ENCODE measurements at regions not wholly inside any gene's neighbourhood (a gene's known extent, or its start where the extent isn't known, plus 50 kb on each side); places are given as distances from the start of the nearest gene placed in this dataset.

- peak; percentile 65 for DNase-seq (ENCODE audit: low spot score)
Measured at GRCh38 chr14:100439781-100440180, 116.6 kb downstream of the SLC25A47 start.

GRCh38 chr14:100440207-100440631 is 117.1 kb downstream of the SLC25A47 start:
- DNase-seq (ENCODE audit: low spot score), result peak; percentile 86

- DNase-seq (ENCODE audit: low spot score), result no peak
Measured at GRCh38 chr14:100440758-100441203, 117.6 kb downstream of the SLC25A47 start.

GRCh38 chr14:100441271-100441947 is 118.3 kb downstream of the SLC25A47 start:
- DNase-seq (ENCODE audit: low spot score), result no peak

DNA sequence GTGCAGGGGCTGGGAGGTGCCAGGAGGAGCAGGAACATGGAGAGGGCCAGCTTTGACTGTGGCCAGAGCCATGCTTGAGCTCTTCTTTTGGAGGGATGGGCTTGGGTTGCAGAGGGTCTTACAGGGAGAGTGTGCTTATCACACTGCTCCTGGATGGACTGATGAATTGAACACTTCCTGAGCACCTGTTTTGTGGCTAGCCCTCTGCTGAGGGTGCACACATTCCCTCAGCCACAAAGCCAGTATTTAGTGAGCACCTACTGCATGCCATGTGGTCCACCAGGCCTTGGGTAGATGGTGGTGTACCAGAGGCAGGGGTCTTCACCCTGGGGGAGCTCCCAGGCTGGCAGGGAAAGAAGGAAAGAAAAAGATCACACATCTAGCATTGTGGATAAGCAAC is 118.9 kb downstream of the SLC25A47 start:
- no peak for DNase-seq (ENCODE audit: low spot score)

DNA sequence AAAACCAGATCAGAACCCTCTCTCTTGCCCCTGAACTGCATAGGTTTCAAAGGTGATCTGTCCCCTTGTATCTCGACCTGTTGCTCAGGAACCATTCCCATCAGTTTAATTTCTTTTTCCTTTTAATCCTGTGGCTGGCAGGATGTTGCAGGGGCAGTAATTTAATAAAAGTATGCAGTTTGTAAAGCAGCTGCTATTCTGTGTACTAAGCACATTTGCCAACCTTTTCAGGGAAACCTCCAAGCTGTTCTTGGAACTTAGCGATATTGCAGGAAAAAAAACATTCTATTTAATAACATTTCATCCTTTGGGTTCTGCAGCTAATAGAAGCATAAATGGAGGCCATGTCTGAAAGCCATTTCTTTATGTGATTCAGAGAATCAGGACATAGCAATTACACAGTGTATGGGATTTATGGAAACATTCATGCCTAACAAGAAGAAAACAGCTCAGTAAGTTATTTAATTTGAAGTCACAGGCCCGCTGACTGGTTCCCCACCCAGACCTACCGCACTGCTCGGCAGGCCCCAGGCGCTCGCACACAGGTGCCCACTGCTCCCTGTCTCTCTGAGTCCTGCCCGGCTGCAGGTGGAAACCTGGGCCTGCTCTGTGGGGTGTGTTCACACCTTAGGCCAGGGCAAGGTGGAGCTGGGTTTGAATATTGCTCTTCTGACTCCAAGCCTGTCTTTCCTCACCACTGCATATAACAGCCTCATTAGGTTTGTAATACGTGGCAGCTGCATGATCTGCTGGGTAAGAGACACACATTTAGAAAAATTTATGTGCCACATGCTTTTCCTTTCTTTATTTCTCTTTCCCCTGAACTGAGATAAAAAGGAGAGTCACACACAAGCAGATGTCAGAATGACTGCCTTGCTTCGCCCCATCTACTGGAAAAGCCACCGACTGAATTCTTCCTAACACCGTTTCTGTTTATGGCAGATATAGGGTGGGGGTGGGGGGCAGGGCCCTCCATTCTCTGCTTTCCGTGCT is 119.7 kb downstream of the SLC25A47 start:
- no peak for DNase-seq (ENCODE audit: low spot score)

DNA sequence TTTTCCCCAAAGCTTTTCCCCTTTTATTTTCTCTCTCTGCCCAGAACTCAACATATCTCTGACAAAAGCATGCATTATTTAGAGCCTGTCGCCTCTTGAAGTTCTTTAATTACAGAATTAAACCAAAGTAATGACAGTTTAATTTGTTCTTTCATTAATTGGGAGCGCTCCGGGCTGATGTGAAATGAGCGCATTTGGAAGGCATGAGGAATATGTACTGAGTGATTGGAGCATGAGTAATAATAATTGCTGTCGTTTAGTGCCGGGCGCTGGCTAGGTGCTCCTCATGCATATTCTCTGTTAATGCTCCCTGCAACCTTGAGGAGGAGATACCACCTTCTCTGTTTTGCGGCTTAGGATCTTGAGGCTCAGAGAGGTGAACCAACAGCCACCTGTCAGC is 120.5 kb downstream of the SLC25A47 start:
- DNase-seq (ENCODE audit: low spot score), result peak; percentile 78

DNA sequence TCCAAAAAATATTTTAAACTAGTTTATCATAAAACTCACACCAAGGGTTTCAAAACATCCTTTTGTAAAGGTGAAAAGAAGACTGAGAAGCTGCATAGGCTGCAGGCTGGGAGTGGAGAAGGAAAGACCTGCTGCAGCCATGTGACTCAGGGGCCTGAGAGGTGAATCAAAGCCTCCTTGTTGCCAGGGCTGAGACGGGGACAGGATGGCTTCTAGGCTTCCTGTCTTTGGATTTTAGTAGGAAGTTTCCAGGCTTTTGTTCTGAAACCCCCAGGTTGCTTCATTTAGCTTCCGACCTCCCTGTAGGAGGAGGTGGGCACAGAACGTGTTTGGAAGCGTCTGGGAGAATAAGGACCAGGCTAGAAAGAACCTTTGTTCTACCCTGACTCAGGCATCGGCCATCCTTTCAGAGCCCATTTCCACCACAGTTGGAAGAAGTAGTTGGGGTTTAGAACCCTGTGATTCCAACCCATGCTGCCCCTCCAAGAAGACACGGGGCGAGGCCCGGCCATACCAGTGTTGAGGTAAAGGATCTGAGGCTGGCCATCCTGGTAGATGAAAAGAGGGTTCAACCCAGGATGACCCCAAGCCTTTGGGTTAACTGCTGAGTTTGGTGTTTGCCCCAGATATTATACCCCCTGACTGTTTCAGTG is 122.4 kb downstream of the SLC25A47 start:
- no peak for DNase-seq (ENCODE audit: low spot score)

DNA sequence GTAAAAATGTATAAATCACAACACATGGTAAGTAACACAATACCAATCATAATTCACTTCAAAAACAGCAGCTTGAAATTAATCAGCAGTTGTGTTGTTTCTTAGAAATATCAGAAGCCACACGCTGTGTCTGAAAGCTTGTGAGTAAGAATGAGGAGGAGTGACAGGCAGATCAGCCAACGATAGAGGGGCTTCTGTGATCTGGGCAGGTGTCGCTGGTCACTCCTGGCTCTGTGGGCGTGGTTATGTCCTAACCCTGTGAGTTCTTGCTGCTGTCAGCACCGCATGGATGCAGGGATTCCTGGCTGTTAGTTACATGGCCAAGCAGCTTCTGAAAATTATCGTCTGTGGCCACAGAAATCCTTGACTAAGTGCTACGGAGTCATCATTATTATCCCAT is 123.4 kb downstream of the SLC25A47 start:
- DNase-seq (ENCODE audit: low spot score), result no peak

GRCh38 chr14:100448376-100448775 is 125.2 kb downstream of the SLC25A47 start:
- no peak for DNase-seq (ENCODE audit: low spot score)

DNA sequence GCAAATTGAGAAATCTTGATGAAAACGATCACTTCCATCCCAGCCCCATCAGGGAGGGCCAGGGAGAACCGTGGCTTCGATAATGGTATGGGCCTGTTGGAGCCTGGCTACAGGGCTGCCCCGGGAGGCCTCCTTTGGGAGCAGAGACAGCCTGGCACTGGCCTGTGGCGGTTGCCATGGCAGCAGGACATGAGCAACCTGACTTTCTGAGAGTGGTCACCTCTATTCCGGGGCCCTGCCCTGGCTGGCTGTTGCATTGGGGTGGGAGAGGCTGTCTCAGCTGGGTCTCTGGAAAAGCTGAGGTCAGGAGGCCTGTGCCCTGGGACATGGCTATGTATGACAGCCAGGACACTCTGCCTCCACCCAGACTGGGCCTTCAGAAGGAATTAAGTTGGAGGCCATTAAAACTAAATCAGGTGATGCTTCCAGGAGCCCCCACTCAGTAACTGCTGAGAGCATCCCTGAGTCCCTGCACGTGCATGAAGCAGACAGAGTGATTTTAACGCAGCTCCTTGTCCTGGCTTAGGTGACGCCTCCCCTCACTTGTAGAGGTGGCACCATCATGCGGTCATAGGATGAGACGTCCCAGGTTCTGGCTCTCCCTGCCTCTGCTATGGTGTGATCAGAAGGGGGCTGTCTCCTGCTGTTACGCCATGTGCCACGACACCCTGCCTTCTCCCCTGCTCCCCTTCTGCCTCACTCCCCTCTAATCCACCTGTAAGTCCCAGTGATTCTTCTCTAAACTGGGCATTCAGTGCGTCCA is 126.3 kb downstream of the SLC25A47 start:
- DNase-seq (ENCODE audit: low spot score), result no peak

DNA sequence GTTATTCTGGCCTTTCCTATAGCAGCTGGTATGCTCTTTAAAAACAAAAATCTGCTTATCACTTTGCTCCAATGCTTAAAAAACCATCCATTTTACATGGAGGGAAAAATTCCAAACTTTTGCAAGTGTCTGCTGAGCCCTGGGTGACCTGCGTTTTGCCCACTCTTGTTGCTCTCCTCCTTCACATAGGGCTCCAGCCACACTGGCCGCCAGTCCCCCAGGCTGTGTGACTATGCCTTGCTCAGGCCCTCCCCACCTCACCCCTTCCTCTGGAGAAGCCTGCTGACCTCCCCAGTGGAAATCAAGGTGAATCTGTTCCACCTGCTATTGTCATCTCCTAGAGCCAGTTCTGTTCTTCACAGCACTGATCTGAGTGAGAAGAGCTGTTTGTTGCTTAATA is 126.9 kb downstream of the SLC25A47 start:
- DNase-seq (ENCODE audit: low spot score), result no peak

DNA sequence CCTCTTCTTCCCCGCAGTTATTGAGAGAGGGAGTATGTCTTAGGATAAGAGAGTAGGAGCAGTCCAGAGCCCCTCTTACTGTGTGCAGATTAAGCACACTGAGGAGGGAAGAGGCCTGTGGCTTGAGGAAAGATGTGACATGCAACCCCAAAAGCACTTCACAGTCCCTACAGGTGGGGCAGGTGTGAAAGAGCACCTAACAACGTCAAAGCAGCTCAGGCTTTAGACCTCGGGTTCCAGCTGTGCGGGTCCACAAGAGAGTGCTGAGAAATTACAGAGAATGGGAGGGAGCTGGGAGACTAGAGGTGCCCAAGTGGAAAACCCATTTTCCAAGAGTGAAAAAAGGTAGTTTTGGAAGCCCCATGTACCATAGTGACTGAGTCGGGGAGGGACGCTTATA is 127.6 kb downstream of the SLC25A47 start:
- DNase-seq (ENCODE audit: low spot score), result no peak

- no peak for DNase-seq (ENCODE audit: low spot score)
Measured at GRCh38 chr14:100451264-100451663, 128.1 kb downstream of the SLC25A47 start.

GRCh38 chr14:100453930-100454329 is 130.8 kb downstream of the SLC25A47 start:
- no peak for DNase-seq (ENCODE audit: low spot score)

DNA sequence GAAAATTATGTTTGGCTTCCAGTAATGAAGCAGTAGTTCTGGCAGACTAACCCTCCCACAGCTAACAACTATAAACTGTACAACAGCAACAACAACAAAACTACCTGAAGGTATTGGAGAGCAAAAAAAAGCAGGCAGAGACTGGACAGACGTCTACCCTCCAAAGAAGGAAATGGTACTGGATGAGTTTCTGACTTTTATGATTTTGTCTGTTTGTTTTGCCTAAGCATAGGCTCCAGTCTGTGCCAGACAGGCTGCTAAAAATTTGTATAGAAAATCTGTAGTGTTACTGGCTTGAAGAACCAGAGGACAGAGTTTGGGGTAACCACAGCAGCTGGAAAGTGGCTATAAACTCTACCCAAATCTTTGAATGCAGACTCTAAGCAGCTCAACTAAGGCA is 131.3 kb downstream of the SLC25A47 start:
- DNase-seq (ENCODE audit: low spot score), result no peak

GRCh38 chr14:100463937-100464336 is 123.3 kb downstream of the BEGAIN start:
- DNase-seq (ENCODE audit: low spot score), result no peak

DNA sequence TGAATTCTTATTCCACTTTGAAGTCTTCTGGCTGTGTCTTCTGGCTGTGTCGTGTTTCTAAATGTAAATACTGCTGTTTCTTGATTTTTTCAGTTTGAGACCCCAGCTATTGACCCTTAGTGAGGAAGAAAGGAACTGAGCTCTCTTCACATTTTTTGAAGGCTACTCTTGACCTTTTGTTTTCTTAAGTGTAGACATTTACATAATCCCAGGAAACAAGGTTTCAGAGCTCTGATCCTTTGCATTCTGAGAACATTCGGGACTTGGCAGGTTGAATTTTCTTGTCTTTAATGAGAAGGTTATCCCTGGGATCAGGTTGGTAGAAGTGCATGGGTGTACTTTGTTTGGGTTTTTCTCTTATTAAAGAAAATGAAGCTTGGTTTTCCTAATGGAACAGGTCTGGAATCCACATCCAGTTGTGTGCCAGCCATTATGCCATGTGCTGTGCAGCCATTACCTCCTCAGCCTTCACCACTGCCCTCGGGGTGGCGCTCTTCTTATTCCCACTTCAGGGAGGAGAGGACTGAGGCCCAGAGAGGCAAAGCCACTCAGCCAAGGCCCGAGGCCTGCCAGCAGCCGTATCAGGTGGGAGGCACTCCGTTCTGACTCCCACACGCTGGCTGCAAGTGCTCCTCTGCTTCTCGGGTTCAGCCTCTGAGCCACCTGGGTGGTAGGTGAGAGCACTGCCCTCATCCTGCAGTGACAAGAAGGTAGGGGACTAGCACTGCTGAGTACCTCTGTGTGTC is 120.9 kb downstream of the BEGAIN start:
- DNase-seq (ENCODE audit: low spot score), result no peak

GRCh38 chr14:100467046-100467750 is 120.0 kb downstream of the BEGAIN start:
- DNase-seq (ENCODE audit: low spot score), result no peak

DNA sequence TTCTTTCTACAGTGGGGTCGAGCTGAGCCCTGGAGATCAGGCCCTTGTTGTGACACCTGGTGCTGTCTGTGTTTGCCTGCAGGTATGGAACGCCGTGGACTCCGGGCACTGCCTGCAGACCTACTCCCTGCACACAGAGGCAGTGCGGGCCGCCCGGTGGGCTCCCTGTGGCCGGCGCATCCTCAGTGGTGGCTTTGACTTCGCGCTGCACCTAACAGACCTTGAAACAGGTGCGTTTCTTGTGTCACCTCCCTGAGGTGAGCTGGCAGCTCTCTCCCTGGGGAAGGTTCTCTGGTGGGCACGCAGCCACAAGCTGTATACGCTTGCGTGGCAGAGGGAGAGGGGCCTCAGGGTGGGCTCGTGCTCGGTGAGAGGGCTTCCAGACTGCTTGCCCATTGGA is 119.3 kb downstream of the BEGAIN start:
- no peak for DNase-seq (ENCODE audit: low spot score)

Measured in GM03348 (cell line).